Cardiac fibroblast (primary cell): ENCODE measurements at regions not wholly inside any gene's neighbourhood (a gene's known extent, or its start where the extent isn't known, plus 50 kb on each side); places are given as distances from the start of the nearest gene placed in this dataset.

Source experiments
- DNase-seq, 2 donors: peaks; one replicate each; pipeline versions ENCODE4 v3.0.0 to v3.0.0-alpha.2; 2010; ENCODE audit warnings: low read depth in 2 of 2
- H3K4me3 ChIP-seq, 2 donors: replicated peaks in 1 of 2; 1 replicate in 1 of 2; 2 replicates in 1 of 2; pipeline ENCODE4 v1.5.1; 2011; ENCODE audit warnings: low read depth in 2 of 2, low read length in 2 of 2, mild to moderate bottlenecking in 2 of 2, moderate library complexity in 1 of 2
- TF ChIP-seq, protein P1 (sequence below): IDR thresholded peaks from one replicate; pipeline ENCODE4 v1.5.1; 2011; ENCODE audit warnings: low read depth, mild to moderate bottlenecking, low read length, inconsistent platforms

- H3K4me3 ChIP-seq, result no peak overlapping the region
- DNase-seq, result no peak
- TF ChIP-seq, protein P1, sequence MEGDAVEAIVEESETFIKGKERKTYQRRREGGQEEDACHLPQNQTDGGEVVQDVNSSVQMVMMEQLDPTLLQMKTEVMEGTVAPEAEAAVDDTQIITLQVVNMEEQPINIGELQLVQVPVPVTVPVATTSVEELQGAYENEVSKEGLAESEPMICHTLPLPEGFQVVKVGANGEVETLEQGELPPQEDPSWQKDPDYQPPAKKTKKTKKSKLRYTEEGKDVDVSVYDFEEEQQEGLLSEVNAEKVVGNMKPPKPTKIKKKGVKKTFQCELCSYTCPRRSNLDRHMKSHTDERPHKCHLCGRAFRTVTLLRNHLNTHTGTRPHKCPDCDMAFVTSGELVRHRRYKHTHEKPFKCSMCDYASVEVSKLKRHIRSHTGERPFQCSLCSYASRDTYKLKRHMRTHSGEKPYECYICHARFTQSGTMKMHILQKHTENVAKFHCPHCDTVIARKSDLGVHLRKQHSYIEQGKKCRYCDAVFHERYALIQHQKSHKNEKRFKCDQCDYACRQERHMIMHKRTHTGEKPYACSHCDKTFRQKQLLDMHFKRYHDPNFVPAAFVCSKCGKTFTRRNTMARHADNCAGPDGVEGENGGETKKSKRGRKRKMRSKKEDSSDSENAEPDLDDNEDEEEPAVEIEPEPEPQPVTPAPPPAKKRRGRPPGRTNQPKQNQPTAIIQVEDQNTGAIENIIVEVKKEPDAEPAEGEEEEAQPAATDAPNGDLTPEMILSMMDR, result no peak
These were observed 435.2 kb upstream of the SUCLG2 start for GRCh38 chr3:68089572-68090011.

GRCh38 chr3:68088636-68089035 is 434.2 kb upstream of the SUCLG2 start:
- TF ChIP-seq, protein P1, result no peak
- DNase-seq, result no peak
- H3K4me3 ChIP-seq, result no peak overlapping the region

DNA sequence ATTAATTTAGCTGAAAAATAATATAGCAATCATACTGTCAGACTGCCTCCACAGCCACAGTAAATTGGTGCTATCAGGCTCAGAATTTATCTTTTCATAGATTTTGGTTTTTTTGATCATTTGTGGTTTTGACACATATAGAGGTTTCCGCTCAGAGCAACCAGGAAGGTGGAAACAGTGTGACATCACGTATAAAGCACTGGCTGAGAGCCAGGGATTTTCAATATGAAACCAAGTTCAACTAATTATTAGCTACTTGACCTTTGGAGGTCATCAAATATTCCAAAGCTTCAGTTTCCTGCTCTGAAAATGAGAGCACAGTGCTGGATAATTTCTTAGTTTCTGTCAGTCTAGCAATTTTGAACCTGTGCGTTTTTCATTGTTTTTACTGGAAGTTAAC is 433.8 kb upstream of the SUCLG2 start:
- TF ChIP-seq, protein P1, result no peak
- H3K4me3 ChIP-seq, result no peak overlapping the region
- no peak for DNase-seq

DNA sequence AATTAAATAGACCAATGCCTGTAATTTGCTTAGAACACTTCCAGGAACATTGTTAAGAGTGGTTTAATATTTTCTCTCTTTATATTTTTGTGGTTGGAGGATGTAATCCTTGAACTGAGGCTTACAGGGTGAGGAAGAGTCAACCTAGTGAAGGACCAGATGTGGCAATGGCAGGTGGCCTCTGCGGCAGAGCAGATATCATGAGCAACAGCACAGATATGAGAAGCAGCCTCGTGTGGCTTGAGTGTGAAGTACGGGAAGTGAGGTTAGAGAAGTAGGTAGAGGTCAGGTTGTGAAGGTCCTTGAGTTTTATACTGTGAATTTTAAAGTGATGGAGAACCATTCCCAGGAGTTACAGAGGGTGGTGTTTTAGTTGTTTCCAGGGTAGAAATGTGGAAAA is 417.6 kb upstream of the SUCLG2 start:
- TF ChIP-seq, protein P1, result no peak
- DNase-seq, result no peak
- H3K4me3 ChIP-seq, result no peak overlapping the region

DNA sequence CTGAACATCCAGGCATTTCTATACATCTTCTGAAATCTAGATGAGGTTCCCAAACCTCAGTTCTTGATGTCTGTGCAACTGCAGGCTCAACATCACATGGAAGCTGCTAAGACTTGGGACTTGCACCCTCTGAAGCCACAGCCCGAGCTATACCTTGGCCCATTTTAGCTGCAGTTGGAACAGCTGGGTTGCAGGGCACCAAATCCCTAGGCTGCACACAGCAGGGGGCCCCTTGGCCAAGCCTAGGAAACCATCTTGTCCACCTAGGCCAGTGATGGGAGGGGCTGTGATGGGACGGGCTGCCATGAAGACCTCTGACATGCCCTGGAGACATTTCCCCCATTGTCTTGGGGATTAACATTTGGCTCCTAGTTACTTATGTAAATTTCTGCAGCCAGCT is 415.8 kb upstream of the SUCLG2 start:
- no peak overlapping the region for H3K4me3 ChIP-seq
- TF ChIP-seq, protein P1, result no peak
- DNase-seq, result no peak

DNA sequence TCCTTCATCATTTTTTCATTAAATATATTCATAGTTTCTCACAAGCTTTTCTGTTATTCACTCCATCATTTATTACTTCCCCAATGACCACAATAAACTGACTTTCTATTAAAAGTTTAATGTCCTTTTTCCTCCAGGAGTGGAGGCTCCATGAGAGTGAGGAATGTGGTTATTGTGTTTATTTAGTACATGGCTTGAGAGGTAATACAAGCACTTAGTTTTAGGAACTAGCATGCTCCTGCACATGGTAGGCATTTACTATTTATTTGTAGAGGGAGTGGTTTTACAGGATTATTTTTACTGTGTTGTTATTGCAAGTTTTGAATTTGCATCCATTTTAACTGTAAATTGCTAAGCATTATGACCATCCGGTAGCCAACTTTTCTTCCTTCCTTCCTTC is 412.9 kb upstream of the SUCLG2 start:
- no peak overlapping the region for H3K4me3 ChIP-seq
- TF ChIP-seq, protein P1, result no peak
- no peak for DNase-seq

- no peak overlapping the region for H3K4me3 ChIP-seq
- no peak for DNase-seq
- TF ChIP-seq, protein P1, result no peak
These were observed 408.5 kb upstream of the SUCLG2 start for GRCh38 chr3:68062926-68063325.
